ENCODE measurements at regions not wholly inside any gene's neighbourhood (a gene's known extent, or its start where the extent isn't known, plus 50 kb on each side); places are given as distances from the start of the nearest gene placed in this dataset.

GRCh38 chr15:91670108-91670507 lies 183.4 kb upstream of the SLCO3A1 start:
- Mint-ChIP-seq H3K36me3 (ENCODE audit: low read depth) (peaks cover 4% of the 10 kb centered on the region), H3K9me3 (peaks cover 6% of the 10 kb centered on the region), H3K4me3 (no peak overlapping the region), H3K27ac (ENCODE audit: unreplicated experiment) (no peak overlapping the region), H3K4me1 (no peaks in the 10 kb centered on the region), H3K27me3 (ENCODE audit: low read depth) (no peaks in the 10 kb centered on the region)
- TF ChIP-seq CTCF (conservative IDR thresholded peaks at IDR 0.05), result no peak
- DNase-seq (ENCODE audit: low read depth, low spot score), result no peak

GRCh38 chr15:91678003-91678402 lies 175.5 kb upstream of the SLCO3A1 start:
- Mint-ChIP-seq H3K27ac (ENCODE audit: unreplicated experiment) (no peak overlapping the region), H3K9me3 (peaks cover 6% of the 10 kb centered on the region), H3K36me3 (ENCODE audit: low read depth) (peaks cover 4% of the 10 kb centered on the region), H3K4me1 (no peaks in the 10 kb centered on the region), H3K4me3 (no peak overlapping the region), H3K27me3 (ENCODE audit: low read depth) (peaks cover 8% of the 10 kb centered on the region)
- TF ChIP-seq CTCF (conservative IDR thresholded peaks at IDR 0.05), result no peak
- no peak for DNase-seq (ENCODE audit: low read depth, low spot score)

- Mint-ChIP-seq H3K36me3 (ENCODE audit: low read depth) (peaks cover 4% of the 10 kb centered on the region), H3K27ac (ENCODE audit: unreplicated experiment) (no peak overlapping the region), H3K4me3 (no peak overlapping the region), H3K4me1 (no peaks in the 10 kb centered on the region), H3K27me3 (ENCODE audit: low read depth) (peaks cover 11% of the 10 kb centered on the region), H3K9me3 (peaks cover 6% of the 10 kb centered on the region)
- TF ChIP-seq CTCF (conservative IDR thresholded peaks at IDR 0.05), result no peak
- no peak for DNase-seq (ENCODE audit: low read depth, low spot score)
Observed at GRCh38 chr15:91679447-91679846, 174.1 kb upstream of the SLCO3A1 start.

GRCh38 chr15:91685436-91685835 lies 168.1 kb upstream of the SLCO3A1 start:
- H3K36me3 Mint-ChIP-seq (ENCODE audit: low read depth), result no peaks in the 10 kb centered on the region
- H3K4me3 Mint-ChIP-seq, result no peak overlapping the region
- no peaks in the 10 kb centered on the region for H3K9me3 Mint-ChIP-seq
- no peaks in the 10 kb centered on the region for H3K4me1 Mint-ChIP-seq
- H3K27ac Mint-ChIP-seq (ENCODE audit: unreplicated experiment), result no peak overlapping the region
- peaks cover 11% of the 10 kb centered on the region for H3K27me3 Mint-ChIP-seq (ENCODE audit: low read depth)
- DNase-seq (ENCODE audit: low read depth, low spot score), result no peak
- no peak for TF ChIP-seq CTCF (conservative IDR thresholded peaks at IDR 0.05)

- H3K4me3 Mint-ChIP-seq, result no peak overlapping the region
- H3K36me3 Mint-ChIP-seq (ENCODE audit: low read depth), result no peaks in the 10 kb centered on the region
- no peak for TF ChIP-seq CTCF (conservative IDR thresholded peaks at IDR 0.05)
- H3K4me1 Mint-ChIP-seq, result peaks cover 7% of the 10 kb centered on the region
- peaks cover 1% of the 10 kb centered on the region for H3K27me3 Mint-ChIP-seq (ENCODE audit: low read depth)
- H3K27ac Mint-ChIP-seq (ENCODE audit: unreplicated experiment), result no peak overlapping the region
- DNase-seq (ENCODE audit: low read depth, low spot score), result no peak
- no peaks in the 10 kb centered on the region for H3K9me3 Mint-ChIP-seq
Observed at GRCh38 chr15:91688811-91689210, 164.7 kb upstream of the SLCO3A1 start.

- no peaks in the 10 kb centered on the region for H3K9me3 Mint-ChIP-seq
- no peak for TF ChIP-seq CTCF (conservative IDR thresholded peaks at IDR 0.05)
- H3K4me3 Mint-ChIP-seq, result no peak overlapping the region
- no peaks in the 10 kb centered on the region for H3K27me3 Mint-ChIP-seq (ENCODE audit: low read depth)
- no peak overlapping the region for H3K27ac Mint-ChIP-seq (ENCODE audit: unreplicated experiment)
- DNase-seq (ENCODE audit: low read depth, low spot score), result no peak
- peaks cover 13% of the 10 kb centered on the region for H3K4me1 Mint-ChIP-seq
- no peaks in the 10 kb centered on the region for H3K36me3 Mint-ChIP-seq (ENCODE audit: low read depth)
Observed at GRCh38 chr15:91689377-91689776, 164.1 kb upstream of the SLCO3A1 start.

Data from neural crest cell (in vitro differentiated cells).